Mucosa of descending colon (tissue), 3 donors: ENCODE measurements at regions not wholly inside any gene's neighbourhood (a gene's known extent, or its start where the extent isn't known, plus 50 kb on each side); places are given as distances from the start of the nearest gene placed in this dataset.

Experiments
- ATAC-seq: fragments of 200-7000 bp; cut with Tn5 transposase; one replicate; pipeline ENCODE4 v1.9.1; 2020; ENCODE audit warnings: mild to moderate bottlenecking, moderate library complexity
- DNase-seq, 3 donors: peaks; one replicate each; pipeline ENCODE4 v3.0.0-alpha.2; 2020
- H3K36me3 ChIP-seq: fragments of 200-600 bp; one replicate; pipeline ENCODE4 v1.8.0; 2021; ENCODE audit warnings: low read depth, mild to moderate bottlenecking
- H3K4me1 ChIP-seq: fragments of 200-600 bp; one replicate; pipeline ENCODE4 v1.8.0; 2021; ENCODE audit warnings: low read depth, mild to moderate bottlenecking
- H3K4me3 ChIP-seq: fragments of 200-600 bp; one replicate; pipeline ENCODE4 v1.8.0; 2021; ENCODE audit warnings: mild to moderate bottlenecking
- H3K9me3 ChIP-seq: fragments of 200-600 bp; one replicate; pipeline ENCODE4 v1.8.0; 2021; ENCODE audit warnings: mild to moderate bottlenecking
- intact Hi-C, 2 donors: fragments of 100-400 bp; cut with DNase I in 1 of 2; cut with micrococcal nuclease in 1 of 2; formaldehyde crosslinking; loops; one replicate each; pipeline versions ENCODE4 v1.11.0 to v1.11.1; 2022; cut with DNase I, micrococcal nuclease
- TF ChIP-seq, protein P1 (sequence below): fragments of 200-600 bp; IDR thresholded peaks from one replicate; pipeline ENCODE4 v1.8.0; 2022; ENCODE audit warnings: antibody characterized with exemption, mild to moderate bottlenecking
- donor health status: DM: no; HTN: no; CAD: no; lungs with moderate emphysema.
- donor health status: DM: no; HTN: no; CAD: no.
- donor health status: DM: no; HTN: yes; CAD: no.

DNA sequence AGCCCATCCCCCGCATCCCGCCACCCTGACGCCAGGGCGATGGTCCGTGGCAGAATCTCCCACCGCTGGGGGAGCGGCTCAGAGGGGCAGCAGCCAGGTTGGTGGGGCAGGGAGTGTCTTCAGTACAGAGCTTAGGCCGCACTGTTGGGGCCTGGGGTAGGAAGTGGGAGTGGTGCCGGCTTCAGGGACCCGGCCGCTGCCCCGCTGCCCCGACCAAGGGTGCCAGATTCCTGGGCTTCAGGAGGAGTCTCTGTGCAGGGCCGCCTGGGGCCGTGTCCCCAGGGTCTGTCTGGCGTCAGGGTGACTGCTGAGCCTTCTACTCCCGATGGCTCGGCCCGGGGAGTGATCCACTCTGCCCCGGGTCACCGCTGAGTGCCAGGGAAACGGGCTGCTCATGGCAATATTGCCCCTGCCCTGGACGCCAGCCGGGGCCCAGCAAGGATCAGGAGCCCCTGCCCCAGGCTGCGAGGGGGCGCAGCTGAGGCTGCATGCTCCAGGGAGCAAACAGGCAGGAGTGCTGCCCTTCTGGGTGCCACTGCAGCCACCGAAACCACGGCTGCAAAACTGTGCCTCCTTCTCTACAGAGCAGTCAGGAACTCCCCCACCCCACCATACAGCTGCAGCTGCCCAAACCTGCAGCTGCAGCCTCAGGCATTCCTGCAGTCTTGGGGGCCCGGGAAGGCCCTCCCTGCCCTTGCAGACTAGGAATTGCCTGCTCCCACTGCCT is 1206.1 kb downstream of the ARAP2 start:
- Histone ChIP-seq H3K36me3 (no peaks in the 10 kb centered on the region), H3K9me3 (peaks cover 27% of the 10 kb centered on the region), H3K4me3 (no peak overlapping the region), H3K4me1 (no peaks in the 10 kb centered on the region)
- ATAC-seq: no peak
- TF ChIP-seq, protein P1, sequence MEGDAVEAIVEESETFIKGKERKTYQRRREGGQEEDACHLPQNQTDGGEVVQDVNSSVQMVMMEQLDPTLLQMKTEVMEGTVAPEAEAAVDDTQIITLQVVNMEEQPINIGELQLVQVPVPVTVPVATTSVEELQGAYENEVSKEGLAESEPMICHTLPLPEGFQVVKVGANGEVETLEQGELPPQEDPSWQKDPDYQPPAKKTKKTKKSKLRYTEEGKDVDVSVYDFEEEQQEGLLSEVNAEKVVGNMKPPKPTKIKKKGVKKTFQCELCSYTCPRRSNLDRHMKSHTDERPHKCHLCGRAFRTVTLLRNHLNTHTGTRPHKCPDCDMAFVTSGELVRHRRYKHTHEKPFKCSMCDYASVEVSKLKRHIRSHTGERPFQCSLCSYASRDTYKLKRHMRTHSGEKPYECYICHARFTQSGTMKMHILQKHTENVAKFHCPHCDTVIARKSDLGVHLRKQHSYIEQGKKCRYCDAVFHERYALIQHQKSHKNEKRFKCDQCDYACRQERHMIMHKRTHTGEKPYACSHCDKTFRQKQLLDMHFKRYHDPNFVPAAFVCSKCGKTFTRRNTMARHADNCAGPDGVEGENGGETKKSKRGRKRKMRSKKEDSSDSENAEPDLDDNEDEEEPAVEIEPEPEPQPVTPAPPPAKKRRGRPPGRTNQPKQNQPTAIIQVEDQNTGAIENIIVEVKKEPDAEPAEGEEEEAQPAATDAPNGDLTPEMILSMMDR: no peak
- intact Hi-C loops: no loop called here
- DNase-seq: peak in 1 of 3 donors; percentile 45

DNA sequence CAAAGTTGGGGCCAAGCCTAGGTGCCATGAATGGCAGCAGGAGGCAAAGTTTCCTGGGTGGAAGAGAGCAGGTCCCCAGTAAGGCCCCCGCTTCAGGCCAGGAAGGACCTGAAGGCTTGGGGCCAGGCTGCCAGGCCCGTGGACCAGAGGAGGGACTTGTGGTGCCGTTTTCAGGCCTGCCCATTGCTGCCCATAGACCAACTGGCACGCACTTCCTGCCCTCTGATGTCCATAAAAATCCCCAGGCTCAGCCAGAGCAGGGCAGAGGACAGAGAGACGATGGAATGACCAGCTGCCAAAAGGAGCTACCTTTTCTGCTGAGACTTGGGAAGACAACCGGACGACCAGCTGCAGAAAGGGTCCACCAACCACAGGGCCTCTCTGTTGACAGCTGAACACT is 1205.5 kb downstream of the ARAP2 start:
- DNase-seq (no peak), ATAC-seq (no peak)
- TF ChIP-seq, protein P1: no peak
- Histone ChIP-seq H3K4me1 (no peaks in the 10 kb centered on the region), H3K36me3 (no peaks in the 10 kb centered on the region), H3K4me3 (no peak overlapping the region), H3K9me3 (peaks cover 21% of the 10 kb centered on the region)
- intact Hi-C loops: no loop called here

DNA sequence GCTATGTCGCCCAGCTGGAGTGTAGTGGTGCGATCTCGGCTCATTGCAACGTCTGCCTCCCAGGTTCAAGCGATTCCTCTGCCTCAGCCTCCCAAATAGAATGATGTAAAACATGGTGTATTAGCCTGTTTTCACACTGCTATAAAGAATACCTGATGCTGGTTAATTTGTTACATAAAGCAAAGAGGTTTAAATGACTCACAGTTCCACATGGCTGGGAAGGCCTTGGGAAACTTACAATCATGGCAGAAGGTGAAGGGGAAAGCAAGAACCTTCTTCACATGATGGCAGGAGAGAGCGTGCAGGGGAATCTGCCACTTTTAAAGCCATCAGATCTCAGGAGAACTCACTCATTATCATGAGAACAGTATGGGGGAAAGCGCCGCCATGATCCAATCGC is 1191.8 kb downstream of the ARAP2 start:
- Histone ChIP-seq H3K9me3 (peaks cover 18% of the 10 kb centered on the region), H3K4me3 (no peak overlapping the region), H3K4me1 (no peaks in the 10 kb centered on the region), H3K36me3 (no peaks in the 10 kb centered on the region)
- no peak for DNase-seq
- no peak for ATAC-seq
- TF ChIP-seq, protein P1: no peak
- intact Hi-C loops: no loop called here

DNA sequence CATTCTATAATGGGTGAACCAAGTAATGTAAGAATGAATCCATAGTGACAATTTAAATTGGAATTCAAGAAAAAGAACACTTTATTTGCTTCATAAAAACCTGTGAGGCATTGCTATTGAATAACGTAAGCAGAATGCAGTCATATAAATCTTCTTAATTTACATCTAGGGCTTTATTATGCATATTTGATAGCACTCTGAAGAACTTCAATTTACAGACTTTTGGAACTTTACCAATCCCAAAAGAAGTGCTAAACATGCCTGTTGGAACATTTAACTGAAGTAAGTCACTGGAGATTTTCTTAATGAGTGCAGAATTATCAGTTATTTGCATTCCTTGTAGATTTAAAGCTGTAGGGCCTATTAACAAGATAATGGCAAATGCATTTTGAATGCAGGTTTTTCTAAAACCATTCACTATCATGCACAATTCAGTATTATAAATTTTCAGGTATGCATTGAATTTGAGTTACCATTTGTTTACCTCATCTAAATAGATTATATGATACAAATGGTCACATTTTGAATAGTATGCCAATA is 1181.2 kb downstream of the ARAP2 start:
- ATAC-seq: no peak
- no peak for DNase-seq
- peaks cover 18% of the 10 kb centered on the region for H3K9me3 ChIP-seq
- intact Hi-C loops: no loop called here
- no peak overlapping the region for H3K4me3 ChIP-seq
- TF ChIP-seq, protein P1: no peak
- H3K36me3 ChIP-seq: no peaks in the 10 kb centered on the region
- no peaks in the 10 kb centered on the region for H3K4me1 ChIP-seq

DNA sequence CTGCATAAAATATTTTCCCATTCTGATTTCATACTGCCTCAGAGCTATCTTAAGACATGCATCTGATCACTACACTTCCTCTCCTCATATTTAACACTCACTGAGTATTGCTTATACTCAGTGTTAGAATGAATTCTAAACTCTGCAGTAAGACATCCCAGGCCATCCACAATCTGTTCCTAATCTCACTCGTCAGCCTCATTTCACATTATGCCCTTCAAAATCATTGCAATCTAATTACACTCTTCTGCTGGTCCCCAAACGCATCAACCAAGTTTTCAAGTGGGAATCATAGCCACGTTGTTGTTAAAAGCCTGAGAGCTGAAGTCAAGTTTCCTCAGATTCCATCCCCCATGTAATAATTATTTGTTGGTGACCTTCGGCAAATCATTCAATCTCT is 1177.9 kb downstream of the ARAP2 start:
- Histone ChIP-seq H3K4me3 (no peak overlapping the region), H3K4me1 (no peaks in the 10 kb centered on the region), H3K36me3 (no peaks in the 10 kb centered on the region), H3K9me3 (peaks cover 3% of the 10 kb centered on the region)
- intact Hi-C loops: no loop called here
- TF ChIP-seq, protein P1: no peak
- DNase-seq (no peak), ATAC-seq (no peak)
